Right renal pelvis (tissue), 4 donors: ENCODE measurements at regions not wholly inside any gene's neighbourhood (a gene's known extent, or its start where the extent isn't known, plus 50 kb on each side); places are given as distances from the start of the nearest gene placed in this dataset.
"Not testable (repeated sequence)": the region's sequence is repeated elsewhere in the genome, so short reads cannot be mapped to it uniquely, and the experiment has no call there.

ENCODE experiments used
- DNase-seq, 4 donors: peaks; one replicate each; pipeline ENCODE4 v3.0.0-alpha.2; 2013; ENCODE audit warnings: low read depth in 4 of 4, low spot score in 3 of 4, missing footprints in 1 of 4

- DNase-seq, result no peak
Observed at GRCh38 chr5:60490597-60491166, 209.3 kb downstream of the DEPDC1B start.

DNA sequence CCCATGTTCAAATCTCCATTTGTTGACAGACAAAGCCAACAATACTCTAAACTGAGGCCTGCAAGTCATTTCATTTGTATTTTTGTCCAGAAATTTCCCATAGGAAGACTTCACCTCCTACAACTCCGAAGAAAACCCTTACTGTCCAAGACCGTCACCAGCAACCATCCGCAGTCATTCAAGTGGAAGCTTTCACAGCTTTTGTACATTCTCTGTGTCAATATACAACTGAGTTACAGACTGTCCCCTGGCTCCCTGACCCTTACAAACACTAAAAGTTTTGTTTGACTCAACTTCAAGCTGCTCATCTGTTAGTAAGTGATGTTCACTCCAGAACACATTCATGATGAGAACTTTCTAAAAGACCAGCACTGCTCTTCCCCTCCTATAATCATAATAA is 210.1 kb downstream of the DEPDC1B start:
- DNase-seq, result no peak

DNA sequence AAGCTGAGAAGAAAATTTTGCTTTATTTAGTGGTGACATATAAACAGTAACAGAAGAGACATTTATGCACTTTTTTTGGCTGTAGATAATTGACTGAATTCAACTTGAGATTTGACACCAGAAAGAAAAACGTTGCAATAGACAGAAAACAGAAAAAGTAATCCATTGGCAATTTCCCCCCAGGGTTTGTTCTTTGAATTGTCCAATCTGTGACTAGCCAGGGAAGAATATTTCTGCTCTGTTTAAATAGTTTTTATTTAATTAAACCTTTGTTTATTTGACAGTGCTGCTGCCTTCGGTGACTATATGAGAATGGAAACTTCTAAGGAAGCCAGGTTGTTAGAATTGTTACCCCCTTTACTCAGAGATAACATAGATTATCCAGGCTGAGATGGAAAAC is 210.6 kb downstream of the DEPDC1B start:
- DNase-seq, result no peak

GRCh38 chr5:60488466-60489130 is 211.4 kb downstream of the DEPDC1B start:
- DNase-seq, result no peak

DNA sequence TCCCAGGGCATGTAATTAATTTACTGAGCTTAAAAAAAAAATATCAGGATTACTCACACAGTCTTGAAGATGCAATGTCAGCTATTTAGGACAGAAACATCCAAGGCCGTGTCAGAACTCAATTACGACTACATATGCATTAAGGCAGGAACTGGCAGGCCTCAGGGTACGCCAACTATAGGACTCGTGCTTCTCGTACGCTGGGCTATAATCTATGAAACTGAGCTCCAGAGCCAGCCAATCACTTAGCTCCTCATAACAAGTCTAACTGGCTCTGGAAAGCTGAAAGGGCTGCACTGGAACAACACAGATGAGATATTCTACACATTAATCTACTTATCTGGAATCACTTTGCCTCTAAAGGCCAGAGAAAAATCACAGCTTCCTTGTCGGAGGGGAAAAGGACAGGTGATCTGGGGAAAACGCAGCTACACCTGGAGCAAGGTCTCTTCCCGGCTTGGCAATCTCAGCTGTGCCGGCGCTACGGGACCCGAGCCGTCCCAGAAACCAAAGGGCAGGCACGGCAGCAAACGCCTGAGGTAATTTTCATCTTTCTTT is 212.0 kb downstream of the DEPDC1B start:
- peak in 1 of 4 donors; percentile 12 for DNase-seq

- DNase-seq, result no peak
Observed at GRCh38 chr5:60487476-60487875, 212.5 kb downstream of the DEPDC1B start.

DNA sequence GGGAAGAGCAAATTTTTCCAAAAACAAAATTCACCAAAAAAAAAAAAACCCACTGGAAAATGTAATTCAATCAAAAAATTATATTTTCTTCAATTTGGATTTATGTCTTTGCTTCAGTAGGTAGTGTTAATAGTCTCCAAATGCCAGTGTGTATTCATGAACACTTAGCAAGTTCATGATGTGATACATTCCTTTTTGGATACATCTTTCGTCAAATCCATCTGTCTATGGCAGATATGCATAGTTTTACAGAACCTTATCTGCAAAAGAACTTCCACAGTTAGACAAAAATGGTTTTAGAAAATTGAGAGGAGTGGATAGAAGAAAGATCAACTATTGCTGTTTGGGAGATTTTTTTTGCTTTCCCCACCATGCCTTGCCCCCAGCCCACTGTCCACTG is 214.6 kb downstream of the DEPDC1B start:
- DNase-seq, result no peak

- no peak for DNase-seq
Observed at GRCh38 chr5:60483050-60483449, 216.9 kb downstream of the DEPDC1B start.

- no peak for DNase-seq
Observed at GRCh38 chr5:60482301-60482700, 217.7 kb downstream of the DEPDC1B start.

DNA sequence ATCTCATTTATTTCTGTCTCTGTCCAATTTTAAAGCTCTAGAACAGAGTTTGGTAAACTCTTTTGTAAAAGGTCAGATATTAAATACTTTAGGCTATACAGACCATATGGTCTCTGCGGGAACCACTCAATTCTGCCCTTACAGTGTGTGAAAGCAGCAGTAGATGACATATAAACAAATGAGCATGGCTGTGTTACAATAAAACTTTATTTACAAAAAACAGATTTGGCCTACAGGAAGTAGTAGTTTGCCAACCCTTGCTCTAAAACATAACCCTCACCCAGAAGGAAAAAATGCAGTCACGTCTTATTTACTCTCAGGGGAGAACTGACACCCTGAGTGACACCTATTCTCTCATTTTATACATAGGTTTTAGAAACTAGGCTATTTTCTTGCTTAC is 220.4 kb downstream of the DEPDC1B start:
- no peak for DNase-seq

GRCh38 chr5:60477849-60478248 is 222.1 kb downstream of the DEPDC1B start:
- DNase-seq, result no peak

- DNase-seq, result no peak
Observed at GRCh38 chr5:60473654-60474053, 226.3 kb downstream of the DEPDC1B start.

- DNase-seq, result not testable (repeated sequence)
Observed at GRCh38 chr5:60473027-60473426, 226.9 kb downstream of the DEPDC1B start.

GRCh38 chr5:60470881-60471280 is 229.1 kb downstream of the DEPDC1B start:
- no peak for DNase-seq

DNA sequence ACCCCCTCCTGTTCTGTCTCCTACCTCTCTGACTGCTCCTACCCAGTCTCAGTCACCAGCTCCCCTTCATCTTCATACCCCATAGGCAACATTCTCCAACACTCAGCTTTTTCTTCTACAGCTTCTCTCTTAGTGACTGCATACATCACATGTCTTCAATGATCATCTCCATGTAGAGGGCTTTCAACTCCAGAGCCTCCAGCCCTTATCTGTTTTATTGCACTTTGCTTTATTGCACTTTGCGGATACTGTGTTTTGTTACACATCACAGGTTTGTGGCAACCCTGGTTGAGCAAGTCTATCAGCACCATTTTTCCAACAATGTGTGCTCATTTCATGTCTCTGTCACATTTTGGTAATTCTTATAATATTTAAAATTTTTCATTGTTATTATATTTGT is 230.7 kb downstream of the DEPDC1B start:
- no peak for DNase-seq

- no peak for DNase-seq
Observed at GRCh38 chr5:60463179-60463868, 236.6 kb downstream of the DEPDC1B start.

DNA sequence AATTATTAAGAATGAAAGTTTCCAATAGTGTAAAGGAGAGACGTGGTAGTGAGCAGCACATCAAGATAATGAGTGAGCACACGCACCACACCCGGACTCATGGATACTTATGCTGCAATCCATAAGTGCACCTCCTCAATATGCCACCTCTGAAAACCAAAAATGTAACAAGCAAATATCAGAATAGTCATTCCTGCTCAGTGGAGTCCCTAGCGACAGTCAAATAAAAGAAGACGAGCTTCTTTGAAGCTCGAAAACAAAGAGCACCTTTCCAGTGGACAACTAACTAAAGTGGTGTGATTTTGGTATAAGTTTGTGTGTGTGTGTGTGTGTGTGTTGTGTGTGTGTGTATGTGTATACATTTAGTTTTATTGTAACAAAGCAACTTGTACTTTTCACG is 241.3 kb downstream of the DEPDC1B start:
- DNase-seq, result no peak

DNA sequence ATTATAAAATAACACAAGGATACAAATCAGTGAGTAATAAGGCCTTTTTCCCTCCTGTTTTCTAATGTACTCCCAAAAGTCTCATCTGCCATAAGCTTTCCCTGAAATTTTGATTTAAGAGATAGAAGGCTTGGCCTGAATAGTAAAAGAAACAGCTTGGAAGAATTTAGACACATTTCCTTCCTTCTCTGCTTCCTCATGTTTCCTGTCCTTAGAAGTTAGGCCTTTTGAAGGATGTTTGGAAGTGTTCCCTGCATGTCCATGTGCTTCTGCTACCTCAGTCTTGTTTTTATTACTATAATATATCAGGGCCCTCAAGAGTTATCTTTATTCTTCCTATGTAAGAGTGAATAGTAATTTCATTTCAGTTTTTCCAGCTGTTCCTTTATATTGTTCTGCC is 242.7 kb downstream of the DEPDC1B start:
- peak; percentile 16 to 49 (median 42) for DNase-seq

- no peak for DNase-seq
Observed at GRCh38 chr5:60455589-60455988, 244.4 kb downstream of the DEPDC1B start.

GRCh38 chr5:60454277-60454676 is 245.7 kb downstream of the DEPDC1B start:
- DNase-seq, result not testable (repeated sequence)

GRCh38 chr5:60453186-60453976 is 246.6 kb downstream of the DEPDC1B start:
- DNase-seq, result no peak
